Liver (tissue), 3 donors: ENCODE measurements at regions not wholly inside any gene's neighbourhood (a gene's known extent, or its start where the extent isn't known, plus 50 kb on each side); places are given as distances from the start of the nearest gene placed in this dataset.

Experiments
- ATF3 ChIP-seq: IDR thresholded peaks from 2 replicates; pipeline ENCODE4 v1.6.1; 2016; ENCODE audit warnings: antibody characterized with exemption
- CTCF ChIP-seq: fragments of 150-350 bp; IDR thresholded peaks from 2 replicates; pipeline ENCODE4 v1.5.1; 2017; ENCODE audit warnings: improper control_type of control experiment, low read depth, low read length; ENCODE audit not compliant: missing input control
- EGR1 ChIP-seq, 2 donors: IDR thresholded peaks; 2 replicates each; pipeline ENCODE4 v1.6.1; 2016 to 2018; ENCODE audit warnings: antibody characterized with exemption in 2 of 2, low read depth in 2 of 2
- GABPA ChIP-seq, 2 donors: IDR thresholded peaks in 1 of 2; conservative IDR thresholded peaks in 1 of 2; 2 replicates each; pipeline ENCODE4 v1.6.1; 2016; ENCODE audit warnings: antibody characterized with exemption in 2 of 2, mild to moderate bottlenecking in 1 of 2, moderate library complexity in 1 of 2
- JUND ChIP-seq, 2 donors: IDR thresholded peaks; 2 replicates each; pipeline ENCODE4 v1.6.1; 2016; ENCODE audit warnings: antibody characterized with exemption in 2 of 2
- ZBTB33 ChIP-seq: IDR thresholded peaks from 2 replicates; pipeline ENCODE4 v1.6.1; 2016; ENCODE audit warnings: antibody characterized with exemption
- donor health status: healthy.
- donor health status: healthy.

GRCh38 chr9:105157171-105157583 lies 87.3 kb upstream of the SLC44A1 start:
- peak; percentile 52 for TF ChIP-seq CTCF
- no peak for TF ChIP-seq ZBTB33
- peak in 1 of 2 donors; percentile 57 for TF ChIP-seq JUND (IDR thresholded peaks at IDR 0.05)
- no peak for TF ChIP-seq EGR1 (IDR thresholded peaks at IDR 0.05; ENCODE audit: low read depth in 2 of 2)
- TF ChIP-seq GABPA (IDR thresholded peaks at IDR 0.05 in 1 of 2, conservative IDR thresholded peaks at IDR 0.05 in 1 of 2), result no peak
- no peak for TF ChIP-seq ATF3
